ENCODE measurements at regions not wholly inside any gene's neighbourhood (a gene's known extent, or its start where the extent isn't known, plus 50 kb on each side); places are given as distances from the start of the nearest gene placed in this dataset.

DNA sequence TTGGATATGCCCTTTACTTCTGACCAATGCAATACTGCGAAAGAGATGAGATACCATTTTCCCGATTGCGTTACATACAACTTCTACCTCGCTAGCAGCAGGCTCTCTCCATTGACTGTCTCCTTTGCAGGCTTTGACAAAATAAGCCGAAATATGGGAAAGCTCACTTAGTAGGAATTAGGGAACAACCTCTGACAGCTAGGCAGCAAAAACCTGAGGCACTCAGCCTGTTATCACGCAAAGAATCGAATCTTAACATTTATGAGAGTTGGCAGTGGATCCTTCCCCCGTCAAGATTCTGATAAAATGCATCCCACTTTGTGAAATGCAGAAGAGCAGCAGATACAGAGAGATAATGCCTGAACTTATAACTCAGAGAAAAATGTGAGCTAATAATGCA, 1379.5 kb upstream of the PCDH9 start:
- Histone ChIP-seq H3K36me3 (no peaks in the 10 kb centered on the region), H3K9me3 (replicated peaks) (peaks cover 10% of the 10 kb centered on the region), H3K27ac (replicated peaks) (no peak overlapping the region), H3K27me3 (ENCODE audit: low read depth) (no peaks in the 10 kb centered on the region), H3K4me1 (no peaks in the 10 kb centered on the region), H3K4me3 (no peak overlapping the region)
- TF ChIP-seq, protein P1, sequence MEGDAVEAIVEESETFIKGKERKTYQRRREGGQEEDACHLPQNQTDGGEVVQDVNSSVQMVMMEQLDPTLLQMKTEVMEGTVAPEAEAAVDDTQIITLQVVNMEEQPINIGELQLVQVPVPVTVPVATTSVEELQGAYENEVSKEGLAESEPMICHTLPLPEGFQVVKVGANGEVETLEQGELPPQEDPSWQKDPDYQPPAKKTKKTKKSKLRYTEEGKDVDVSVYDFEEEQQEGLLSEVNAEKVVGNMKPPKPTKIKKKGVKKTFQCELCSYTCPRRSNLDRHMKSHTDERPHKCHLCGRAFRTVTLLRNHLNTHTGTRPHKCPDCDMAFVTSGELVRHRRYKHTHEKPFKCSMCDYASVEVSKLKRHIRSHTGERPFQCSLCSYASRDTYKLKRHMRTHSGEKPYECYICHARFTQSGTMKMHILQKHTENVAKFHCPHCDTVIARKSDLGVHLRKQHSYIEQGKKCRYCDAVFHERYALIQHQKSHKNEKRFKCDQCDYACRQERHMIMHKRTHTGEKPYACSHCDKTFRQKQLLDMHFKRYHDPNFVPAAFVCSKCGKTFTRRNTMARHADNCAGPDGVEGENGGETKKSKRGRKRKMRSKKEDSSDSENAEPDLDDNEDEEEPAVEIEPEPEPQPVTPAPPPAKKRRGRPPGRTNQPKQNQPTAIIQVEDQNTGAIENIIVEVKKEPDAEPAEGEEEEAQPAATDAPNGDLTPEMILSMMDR (IDR thresholded peaks at IDR 0.05; ENCODE audit: borderline replicate concordance): no peak
- DNase-seq: no peak
- intact Hi-C loops (cut with micrococcal nuclease): no loop called here

DNA sequence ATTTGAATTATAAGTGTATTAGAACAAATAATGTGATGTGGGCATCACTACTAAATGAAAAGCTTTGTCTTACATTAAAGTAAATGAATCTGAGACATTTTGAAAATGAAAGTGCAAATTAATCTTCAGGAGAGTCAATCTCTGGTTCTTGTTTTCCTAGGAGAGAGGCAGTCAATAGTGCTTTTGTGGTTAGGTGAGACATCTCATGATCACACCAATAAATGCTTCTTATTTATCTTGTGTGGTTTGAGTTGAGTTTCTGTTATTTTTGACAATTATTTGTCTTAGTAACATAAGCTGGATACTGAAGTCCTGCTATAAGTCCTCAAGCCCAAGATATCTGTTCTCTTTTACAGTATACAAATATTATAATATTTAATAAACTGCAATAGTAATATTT, 1378.0 kb upstream of the PCDH9 start:
- TF ChIP-seq, protein P1 (IDR thresholded peaks at IDR 0.05; ENCODE audit: borderline replicate concordance): no peak
- intact Hi-C loops (cut with micrococcal nuclease): no loop called here
- Histone ChIP-seq H3K27me3 (ENCODE audit: low read depth) (no peaks in the 10 kb centered on the region), H3K4me3 (no peak overlapping the region), H3K9me3 (replicated peaks) (peaks cover 7% of the 10 kb centered on the region), H3K4me1 (no peaks in the 10 kb centered on the region), H3K36me3 (no peaks in the 10 kb centered on the region), H3K27ac (replicated peaks) (no peak overlapping the region)
- no peak for DNase-seq

DNA sequence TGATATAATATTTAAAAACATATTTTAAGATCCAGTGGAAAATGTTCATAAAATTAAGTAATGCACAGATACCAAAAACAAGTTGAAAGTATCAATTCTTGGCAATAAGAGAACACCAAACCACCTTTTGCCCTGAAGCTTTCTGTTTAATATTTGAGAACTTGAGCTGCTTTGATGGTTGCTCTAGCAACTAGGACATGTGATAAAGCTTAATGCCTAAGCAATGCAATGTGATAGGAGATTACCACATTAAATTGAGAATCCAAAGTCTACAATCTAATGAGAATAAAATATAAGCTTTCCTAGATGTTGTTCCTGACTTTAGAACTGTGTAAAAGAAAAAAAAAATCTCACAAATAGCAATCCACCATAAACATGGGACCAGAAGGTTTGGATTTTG, 1367.5 kb upstream of the PCDH9 start:
- no peak for DNase-seq
- no peaks in the 10 kb centered on the region for H3K27me3 ChIP-seq (ENCODE audit: low read depth)
- no peak overlapping the region for H3K27ac ChIP-seq (replicated peaks)
- TF ChIP-seq, protein P1 (IDR thresholded peaks at IDR 0.05; ENCODE audit: borderline replicate concordance): no peak
- no peaks in the 10 kb centered on the region for H3K4me1 ChIP-seq
- no peak overlapping the region for H3K4me3 ChIP-seq
- no peaks in the 10 kb centered on the region for H3K9me3 ChIP-seq (replicated peaks)
- H3K36me3 ChIP-seq: no peaks in the 10 kb centered on the region
- intact Hi-C loops (cut with micrococcal nuclease): no loop called here

DNA sequence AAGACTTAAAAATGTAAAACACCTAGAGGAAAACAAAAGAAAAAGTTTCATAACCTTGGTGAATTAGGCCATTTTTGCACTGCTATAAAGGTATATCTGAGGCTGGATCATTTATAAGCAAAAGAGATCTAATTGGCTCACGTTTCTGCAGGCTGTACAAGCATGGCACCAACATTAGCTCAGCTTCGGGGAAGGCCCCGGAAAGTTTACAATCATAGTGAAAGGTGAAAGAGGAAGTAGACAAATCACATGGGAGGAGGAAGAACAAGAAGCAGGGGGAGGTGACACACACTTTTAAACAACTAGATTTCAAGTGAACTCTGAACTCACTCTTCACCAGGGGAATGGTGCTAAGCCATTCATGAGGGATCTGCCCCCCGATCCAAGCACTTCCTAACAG, 1358.5 kb upstream of the PCDH9 start:
- TF ChIP-seq, protein P1 (IDR thresholded peaks at IDR 0.05; ENCODE audit: borderline replicate concordance): no peak
- H3K27me3 ChIP-seq (ENCODE audit: low read depth): no peaks in the 10 kb centered on the region
- no peaks in the 10 kb centered on the region for H3K4me1 ChIP-seq
- H3K9me3 ChIP-seq (replicated peaks): no peaks in the 10 kb centered on the region
- no peak overlapping the region for H3K27ac ChIP-seq (replicated peaks)
- no peak for DNase-seq
- intact Hi-C loops (cut with micrococcal nuclease): no loop called here
- no peak overlapping the region for H3K4me3 ChIP-seq
- no peaks in the 10 kb centered on the region for H3K36me3 ChIP-seq

DNA sequence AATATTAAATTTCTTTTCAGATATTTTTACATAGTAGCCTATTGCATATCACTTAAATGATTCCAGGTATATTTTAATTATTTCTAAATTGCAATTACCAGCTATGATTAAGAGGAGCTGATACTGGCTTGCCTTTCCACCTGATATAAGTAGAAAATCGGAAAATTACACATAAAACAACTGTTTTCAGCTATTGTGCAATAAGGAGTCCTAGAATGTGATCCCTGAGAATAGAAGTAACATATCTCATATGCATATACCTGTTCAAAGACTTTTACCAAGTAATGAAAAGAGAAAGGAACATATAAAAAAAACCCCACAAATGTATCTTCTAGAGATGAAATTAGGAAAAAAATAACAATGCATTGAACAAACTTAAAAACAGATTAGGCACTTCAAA, 1354.6 kb upstream of the PCDH9 start:
- Histone ChIP-seq H3K27ac (replicated peaks) (no peak overlapping the region), H3K9me3 (replicated peaks) (peaks cover 18% of the 10 kb centered on the region), H3K27me3 (ENCODE audit: low read depth) (no peaks in the 10 kb centered on the region), H3K36me3 (no peaks in the 10 kb centered on the region), H3K4me3 (no peak overlapping the region), H3K4me1 (no peaks in the 10 kb centered on the region)
- intact Hi-C loops (cut with micrococcal nuclease): no loop called here
- TF ChIP-seq, protein P1 (IDR thresholded peaks at IDR 0.05; ENCODE audit: borderline replicate concordance): no peak
- no peak for DNase-seq

DNA sequence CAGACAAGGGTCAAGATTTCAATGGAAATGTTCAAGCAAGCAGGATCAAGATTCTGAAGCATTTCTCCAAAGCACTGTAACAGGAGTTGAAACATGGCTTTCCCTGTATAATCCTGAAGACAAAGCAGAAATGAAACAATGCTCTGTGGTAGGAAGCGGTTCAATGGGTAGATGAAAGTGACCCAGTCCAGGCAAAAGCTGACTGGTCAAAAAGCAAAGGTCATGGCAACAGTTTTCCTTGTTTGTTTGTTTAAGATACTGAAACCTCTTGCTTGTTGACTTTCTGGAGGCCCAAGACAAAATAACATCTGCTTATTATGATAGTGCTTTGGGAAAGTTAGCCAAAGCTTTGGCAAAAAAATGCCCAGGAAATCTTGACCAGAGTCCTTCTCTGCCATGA, 1343.9 kb upstream of the PCDH9 start:
- Histone ChIP-seq H3K9me3 (replicated peaks) (no peaks in the 10 kb centered on the region), H3K27ac (replicated peaks) (no peak overlapping the region), H3K36me3 (no peaks in the 10 kb centered on the region), H3K27me3 (ENCODE audit: low read depth) (no peaks in the 10 kb centered on the region), H3K4me1 (no peaks in the 10 kb centered on the region), H3K4me3 (no peak overlapping the region)
- intact Hi-C loops (cut with micrococcal nuclease): no loop called here
- TF ChIP-seq, protein P1 (IDR thresholded peaks at IDR 0.05; ENCODE audit: borderline replicate concordance): no peak
- no peak for DNase-seq
